HG02885 (cell line): ENCODE measurements at regions not wholly inside any gene's neighbourhood (a gene's known extent, or its start where the extent isn't known, plus 50 kb on each side); places are given as distances from the start of the nearest gene placed in this dataset.
A peak's percentile ranks its signal among the peaks of the same experiment; 100 is the strongest.
"Not testable (repeated sequence)": the region's sequence is repeated elsewhere in the genome, so short reads cannot be mapped to it uniquely, and the experiment has no call there.

Source experiments
- ATAC-seq: cut with Tn5 transposase; IDR thresholded peaks from one replicate; pipeline ENCODE4 v1.9.1; 2021; ENCODE audit warnings: mild to moderate bottlenecking; ENCODE audit not compliant: unreplicated experiment, poor library complexity

DNA sequence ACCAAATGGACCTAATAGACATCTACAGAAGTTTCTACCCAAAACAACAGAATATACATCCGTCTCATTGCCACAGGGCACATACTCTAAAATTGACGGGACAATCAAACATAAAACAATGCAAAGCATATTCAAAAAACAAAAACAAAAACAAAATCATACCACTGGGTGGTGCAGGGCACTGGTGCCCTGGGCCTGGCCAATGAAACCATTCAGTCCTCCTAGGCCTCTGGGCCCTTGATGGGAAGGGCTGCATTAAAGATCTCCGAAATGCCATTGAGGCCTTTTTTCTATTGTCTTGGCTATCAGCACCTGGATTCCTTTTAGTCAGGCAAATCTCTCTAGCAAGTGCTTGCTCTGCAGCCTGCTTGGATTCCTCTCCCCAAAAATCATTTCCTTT lies 213.9 kb upstream of the ZCCHC13 start:
- ATAC-seq: no peak

DNA sequence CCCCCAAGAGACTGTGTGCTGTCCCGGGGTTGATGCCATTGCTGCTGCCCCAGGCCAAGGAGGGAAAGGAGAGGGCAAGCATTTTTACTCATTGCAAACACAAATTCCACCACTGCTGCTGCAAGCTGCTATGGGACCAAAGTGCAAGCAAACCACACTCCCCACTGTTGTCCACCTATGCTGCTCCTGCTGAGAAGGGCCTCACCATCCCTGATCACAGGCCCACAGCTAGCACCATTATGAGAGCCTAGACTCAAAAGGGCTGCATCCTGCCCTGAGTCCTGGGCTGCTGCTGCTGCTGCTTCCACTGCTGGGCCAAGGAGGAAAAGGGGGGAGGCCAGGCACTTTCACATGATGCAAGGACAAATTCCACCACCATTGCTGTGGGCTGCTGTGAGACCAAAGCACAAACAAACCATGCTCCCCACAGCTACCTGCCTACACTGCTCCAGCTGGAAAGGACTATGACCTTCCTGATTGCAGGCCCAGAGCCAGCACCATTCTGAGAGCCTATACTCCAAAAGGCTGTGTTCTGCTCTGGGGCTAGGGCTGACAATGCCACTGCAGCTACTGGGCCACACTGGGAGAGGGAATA lies 218.2 kb upstream of the ZCCHC13 start:
- ATAC-seq: no peak

DNA sequence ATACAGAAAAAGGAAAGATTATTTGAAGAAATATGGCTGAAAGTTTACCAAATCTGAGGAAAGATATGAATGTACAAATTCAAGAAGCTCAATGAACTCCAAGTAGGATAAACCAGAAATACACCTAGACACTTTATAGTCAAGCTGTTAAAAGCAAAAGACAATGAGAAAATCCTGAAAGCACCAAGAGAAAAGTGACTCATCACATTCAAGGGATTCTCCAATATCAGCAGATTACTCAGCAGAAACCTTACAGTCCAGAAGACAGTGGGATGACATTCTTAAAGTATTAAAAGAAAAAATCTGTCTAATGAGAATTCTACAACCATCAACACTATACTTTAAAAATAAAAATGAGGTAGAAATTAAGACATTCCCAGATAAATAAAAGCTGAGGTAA lies 223.8 kb upstream of the ZCCHC13 start:
- no peak for ATAC-seq

DNA sequence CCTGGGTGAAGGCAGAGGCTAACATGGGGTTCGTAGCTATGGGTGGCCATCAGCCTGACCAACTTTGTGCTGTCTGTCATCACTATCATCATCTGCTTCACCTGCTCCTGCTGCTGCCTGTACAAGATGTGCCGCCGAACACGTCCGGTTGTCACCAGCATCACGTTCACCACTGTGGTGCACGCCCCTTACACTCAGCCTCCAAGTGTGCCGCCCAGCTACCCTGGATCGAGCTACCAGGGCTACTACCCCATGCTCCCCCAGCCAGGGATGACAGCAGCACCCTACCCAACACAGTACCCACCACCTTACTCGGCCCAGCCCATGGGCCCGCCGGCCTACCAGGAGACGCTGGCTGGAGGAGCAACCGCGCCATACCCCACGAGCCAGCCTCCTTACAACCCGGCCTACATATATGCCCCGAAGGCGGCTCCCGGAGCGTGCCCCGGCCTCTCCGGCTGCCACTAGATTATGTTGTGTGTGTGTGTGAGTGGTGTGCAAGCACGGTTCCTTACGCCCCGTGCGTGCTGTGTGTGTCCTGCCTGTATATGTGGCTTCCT lies 213.4 kb upstream of the XIST start:
- no peak for ATAC-seq

DNA sequence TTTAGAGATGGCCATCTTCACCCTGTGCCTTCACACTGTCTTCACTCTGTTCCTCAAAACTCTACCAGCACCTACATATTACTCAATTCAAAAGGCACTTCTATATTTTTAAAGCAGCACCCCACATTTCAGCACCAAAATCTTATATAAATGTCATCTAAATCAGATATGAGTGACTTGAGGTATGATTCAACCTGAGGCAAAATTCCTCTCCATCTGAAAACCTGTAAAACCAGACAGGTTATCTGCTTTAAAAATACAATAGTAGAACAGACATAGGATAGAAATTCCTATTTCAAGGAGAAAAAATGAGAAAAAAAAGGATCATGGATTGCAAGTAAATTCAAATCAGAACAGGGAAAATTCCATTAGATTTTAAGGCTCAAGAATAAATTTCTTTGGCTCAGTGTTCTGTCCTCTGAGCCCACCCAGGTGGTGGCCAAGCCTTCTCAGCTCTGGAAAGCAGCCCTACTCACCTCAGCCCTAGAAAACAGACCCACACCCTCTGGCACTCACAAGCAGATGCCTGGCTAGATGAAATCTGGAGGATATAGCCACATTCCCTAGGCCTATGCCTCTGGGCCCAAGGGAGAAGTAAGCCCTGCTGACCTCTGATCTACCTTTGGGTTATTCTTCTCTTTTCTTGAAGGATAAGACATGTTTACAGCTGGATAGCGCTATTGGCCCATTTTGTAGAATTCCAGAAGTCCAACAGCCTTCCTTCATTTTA lies 211.1 kb upstream of the XIST start:
- ATAC-seq: no peak

DNA sequence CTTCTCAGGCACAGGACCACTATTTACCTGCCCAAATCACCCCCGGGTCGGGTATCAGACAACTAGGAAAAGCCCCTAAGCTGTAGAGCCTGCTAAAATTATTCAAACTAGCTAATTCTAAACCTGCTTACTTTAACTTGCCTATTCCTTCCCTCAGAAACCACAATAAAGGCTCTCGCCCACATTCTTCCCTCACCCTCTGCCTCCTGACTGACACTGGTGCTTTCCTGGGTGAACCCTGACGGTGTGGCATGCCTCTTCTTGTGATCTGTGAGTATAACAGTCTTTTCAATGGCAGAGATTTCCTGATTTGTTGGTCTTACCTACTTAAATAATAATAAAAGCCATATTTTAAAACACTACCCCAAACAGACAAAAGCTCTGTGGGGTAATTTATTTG lies 209.4 kb upstream of the XIST start:
- ATAC-seq: no peak

DNA sequence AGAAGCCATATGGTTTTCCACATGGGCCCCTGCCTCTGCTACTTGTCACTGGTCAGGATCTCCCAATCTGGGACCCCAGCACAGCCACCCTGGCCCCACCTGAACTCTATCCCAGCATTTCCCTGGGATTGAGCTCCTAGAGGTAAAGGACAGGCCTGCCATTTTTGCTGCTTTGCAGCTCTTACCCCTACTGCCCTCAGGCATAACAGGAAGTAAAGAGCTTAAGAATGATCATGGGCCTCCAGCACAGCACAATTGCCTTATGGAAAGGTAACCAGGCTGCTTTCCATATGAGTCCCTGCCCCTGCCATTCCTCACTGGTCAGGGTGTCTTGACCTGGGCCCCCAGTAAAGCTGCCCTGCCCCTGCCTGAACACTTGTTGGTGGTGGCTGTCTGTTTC lies 196.6 kb upstream of the XIST start:
- ATAC-seq: no peak

DNA sequence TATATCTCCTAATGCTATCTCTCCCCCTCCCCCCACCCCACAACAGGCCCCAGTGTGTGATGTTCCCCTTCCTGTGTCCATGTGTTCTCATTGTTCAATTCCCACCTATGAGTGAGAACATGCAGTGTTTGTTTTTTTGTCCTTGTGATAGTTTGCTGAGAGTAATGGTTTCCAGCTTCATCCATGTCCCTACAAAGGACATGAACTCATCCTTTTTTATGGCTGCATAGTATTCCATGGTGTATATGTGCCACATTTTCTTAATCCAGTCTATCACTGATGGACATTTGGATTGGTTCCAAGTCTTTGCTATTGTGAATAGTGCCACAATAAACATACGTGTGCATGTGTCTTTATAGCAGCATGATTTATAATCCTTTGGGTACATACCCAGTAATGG lies 181.6 kb upstream of the XIST start:
- not testable (repeated sequence) for ATAC-seq

DNA sequence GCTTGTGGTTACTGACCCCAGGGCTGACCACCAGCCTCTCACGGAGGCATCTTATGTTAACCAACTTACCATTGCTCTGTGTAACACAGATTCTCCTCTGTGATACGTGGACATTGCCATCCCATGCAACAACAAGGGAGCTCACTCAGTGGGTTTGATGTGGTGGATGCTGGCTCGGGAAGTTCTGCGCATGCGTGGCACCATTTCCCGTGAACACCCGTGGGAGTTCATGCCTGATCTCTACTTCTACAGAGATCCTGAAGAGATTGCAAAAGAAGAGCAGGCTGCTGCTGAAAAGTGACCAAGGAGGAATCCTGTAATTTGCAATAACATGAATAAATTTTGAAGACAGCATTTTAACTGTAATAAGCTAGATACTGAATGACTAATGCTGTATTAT lies 179.0 kb upstream of the XIST start:
- not testable (repeated sequence) for ATAC-seq

DNA sequence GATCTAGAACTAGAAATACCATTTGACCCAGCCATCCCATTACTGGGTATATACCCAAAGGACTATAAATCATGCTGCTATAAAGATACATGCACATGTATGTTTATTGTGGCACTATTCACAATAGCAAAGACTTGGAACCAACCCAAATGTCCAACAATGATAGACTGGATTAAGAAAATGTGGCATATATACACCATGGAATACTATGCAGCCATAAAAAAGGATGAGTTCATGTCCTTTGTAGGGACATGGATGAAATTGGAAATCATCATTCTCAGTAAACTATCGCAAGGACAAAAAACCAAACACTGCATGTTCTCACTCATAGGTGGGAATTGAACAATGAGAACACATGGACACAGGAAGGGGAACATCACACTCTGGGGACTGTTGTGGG lies 178.3 kb upstream of the XIST start:
- not testable (repeated sequence) for ATAC-seq

DNA sequence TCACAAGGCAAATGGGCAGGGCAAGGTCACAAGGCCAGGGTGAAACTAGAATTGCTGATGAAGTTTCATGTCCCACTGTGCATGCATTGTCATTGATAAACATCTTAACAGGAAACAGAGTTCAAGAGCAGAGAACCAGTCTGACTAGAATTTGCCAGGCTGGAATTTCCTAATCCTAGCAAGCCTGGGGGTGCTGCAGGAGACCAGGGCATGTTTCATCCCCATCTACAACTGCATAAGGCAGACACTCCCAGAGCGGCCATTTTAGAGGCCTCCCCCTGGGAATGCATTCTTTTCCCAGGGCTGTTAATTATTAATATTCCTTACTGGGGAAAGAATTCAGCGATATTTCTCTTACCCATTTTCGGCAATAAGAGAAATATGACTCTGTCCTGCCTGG lies 172.6 kb upstream of the XIST start:
- not testable (repeated sequence) for ATAC-seq

DNA sequence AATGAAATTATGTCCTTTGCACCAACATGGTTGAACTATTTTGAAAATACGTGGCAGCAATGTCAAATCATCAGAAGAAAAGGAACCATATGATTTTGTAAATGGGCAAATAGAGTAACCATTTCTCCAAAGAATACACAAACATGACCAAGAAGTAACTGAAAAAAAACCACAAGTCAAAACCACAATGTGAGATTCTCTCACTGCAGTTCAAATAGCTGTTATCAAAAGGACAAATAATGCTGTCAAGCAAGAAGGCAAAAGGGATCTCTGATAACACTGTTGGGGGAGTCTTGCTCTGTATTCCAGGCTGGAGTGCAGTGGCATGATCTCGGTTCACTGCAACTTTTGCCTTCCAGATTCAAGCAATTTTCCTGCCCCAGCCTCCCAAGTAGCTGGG lies 170.7 kb upstream of the XIST start:
- no peak for ATAC-seq

DNA sequence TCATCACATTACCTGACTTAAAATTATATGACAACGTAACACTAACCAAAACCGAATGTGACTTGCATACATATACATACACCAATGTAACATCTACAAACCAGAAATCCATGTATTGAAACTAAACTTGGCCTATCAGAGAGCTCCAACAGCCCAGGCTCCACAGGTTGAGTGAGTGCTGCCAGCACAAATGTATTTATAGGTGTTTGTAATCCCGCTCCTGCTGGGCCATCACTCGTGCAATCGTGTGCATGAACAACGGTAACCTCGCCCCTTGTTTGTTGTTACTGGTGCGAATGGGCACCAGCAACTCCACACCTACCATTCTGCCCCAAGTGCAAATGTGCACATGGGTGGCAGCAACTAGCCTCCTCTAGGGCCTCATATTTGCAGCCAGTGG lies 165.7 kb upstream of the XIST start:
- no peak for ATAC-seq

DNA sequence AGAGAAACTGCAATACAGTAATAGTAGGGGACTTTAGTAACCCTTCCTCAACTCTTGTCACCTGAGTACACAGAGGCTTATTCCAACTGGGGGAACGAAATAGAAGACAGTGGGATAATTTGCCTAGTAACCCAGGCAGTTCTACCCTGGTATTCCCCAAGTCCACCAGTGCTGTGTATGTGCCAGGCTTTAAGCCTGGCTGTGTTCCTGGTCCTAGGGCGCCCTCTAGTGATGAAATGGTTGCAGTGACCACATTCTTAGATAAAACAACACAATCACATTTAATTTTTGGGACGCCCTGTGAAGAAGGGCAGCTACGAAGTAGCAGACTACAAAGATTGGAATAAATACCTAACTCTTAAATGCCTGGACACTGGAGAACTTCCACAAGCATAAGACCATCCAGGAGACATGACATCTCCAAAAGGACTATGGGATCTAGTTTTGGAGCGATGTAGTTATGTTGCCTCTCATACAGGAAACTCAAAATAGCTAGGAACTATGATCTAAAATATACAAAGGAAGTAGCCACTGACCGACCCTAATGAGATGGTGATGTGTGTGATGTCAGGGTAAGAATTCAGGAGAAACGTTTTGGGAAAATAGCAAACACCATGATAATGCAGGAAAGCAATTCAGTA lies 163.0 kb upstream of the XIST start:
- ATAC-seq: peak; percentile 97

DNA sequence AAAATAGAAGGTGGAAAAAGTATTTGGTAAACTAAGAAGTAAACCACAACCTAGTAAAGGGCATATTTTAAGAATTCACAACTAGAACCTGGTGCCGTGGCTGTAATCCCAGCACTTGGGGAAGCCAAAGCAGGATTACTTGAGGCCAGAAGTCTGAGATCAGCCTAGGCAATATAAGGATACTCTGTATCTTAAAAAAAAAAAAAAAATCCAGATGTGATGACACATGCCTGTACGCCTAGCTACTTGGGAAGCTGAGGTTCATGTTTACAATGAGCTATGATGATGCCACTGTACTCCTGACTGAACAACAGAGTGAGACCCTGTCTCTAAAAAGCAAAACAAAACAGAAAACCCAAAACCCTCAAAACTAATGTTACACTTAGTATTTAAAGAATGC lies 156.5 kb upstream of the XIST start:
- no peak for ATAC-seq

DNA sequence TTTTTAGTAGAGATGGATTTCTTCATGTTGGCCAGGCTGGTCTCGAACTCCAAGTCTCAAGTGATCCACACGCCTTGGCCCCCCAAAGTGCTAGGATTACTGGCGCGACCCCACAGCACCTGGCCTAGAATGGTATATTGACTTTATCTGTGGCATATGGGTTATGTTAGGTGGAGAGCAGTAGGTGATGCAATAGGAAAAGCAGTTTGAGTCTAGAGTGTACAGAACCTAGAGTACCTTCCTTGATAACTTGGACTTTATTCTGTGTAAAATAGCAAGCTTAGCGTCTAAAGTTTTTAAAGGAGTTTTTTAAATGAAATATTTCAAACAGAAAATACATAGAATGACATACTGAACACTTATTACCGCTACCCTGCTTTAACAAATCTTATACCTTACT lies 139.5 kb upstream of the XIST start:
- no peak for ATAC-seq

DNA sequence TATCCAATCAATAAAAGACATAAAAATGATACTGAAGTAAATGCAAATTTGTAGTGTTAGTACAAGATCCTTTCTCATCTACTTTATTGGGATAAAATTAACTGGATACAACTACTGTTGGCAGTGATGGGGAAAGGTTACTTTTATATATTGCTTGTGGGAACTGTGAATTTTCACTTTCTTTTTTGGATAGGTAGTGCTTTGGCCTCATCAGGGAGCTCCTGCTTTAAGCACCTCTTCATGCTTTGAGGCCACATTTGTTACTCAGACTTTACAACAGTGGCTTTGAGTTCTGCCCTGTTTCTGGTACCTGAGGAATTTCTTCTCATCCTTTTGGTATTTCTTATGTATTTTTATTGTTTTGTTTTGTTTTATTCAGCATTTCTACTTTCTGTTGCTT lies 134.7 kb upstream of the XIST start:
- ATAC-seq: no peak

DNA sequence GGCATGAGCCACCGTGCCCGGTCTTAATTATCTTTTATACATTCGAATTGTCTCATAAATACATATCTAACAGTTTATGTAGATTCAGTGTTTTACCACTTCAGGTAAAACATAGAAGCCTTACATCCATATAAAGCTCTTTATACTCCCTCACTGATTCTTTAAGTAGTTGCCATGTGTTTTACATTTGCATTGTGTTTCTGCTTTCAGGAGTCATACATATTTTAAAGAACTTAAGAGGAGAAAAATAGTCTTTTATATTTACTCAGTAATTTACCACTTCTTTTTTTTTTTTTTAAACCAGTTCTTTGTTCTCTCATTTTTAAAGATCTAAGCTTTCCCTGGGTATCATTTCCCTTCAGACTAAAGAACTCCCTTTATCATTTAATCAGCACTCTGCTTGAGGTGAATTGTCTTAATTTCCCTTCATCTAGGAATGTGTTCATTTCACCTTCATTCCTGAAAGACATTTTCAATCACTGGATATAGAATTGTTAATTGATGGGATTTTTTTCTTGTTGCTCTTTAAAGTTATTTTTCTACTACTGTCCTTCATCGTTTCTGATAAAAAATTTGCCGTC lies 127.1 kb upstream of the XIST start:
- no peak for ATAC-seq

DNA sequence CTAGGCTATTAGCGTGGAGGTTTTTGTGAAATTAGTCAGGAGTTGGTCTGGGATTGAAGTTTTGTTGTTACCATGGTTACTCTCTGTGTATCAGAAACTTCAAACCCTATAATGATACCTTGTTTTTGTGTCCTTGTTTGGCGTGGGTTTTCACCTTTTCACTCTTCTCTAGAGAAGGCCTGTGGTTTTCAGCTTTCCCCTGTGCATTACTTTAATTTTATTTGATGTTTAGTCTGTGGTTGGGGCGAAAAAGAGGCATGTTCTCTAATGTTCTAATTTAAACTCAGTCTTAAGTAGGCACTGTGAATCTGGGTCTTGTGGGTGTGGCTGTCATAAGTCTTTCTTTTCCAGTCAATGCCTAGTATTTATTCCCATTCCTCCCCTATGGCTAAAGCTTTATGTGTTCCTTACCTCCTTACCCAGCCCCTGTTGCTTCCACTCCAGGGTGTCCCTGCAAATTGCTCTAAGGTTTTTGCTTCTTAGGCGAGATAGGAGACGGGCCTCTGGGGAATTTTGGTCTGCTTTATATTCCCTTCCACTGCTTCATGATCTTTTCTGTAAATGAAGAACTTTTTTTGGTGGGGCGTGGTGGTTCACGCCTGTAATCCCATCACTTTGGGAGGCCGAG lies 125.1 kb upstream of the XIST start:
- ATAC-seq: peak; percentile 93

DNA sequence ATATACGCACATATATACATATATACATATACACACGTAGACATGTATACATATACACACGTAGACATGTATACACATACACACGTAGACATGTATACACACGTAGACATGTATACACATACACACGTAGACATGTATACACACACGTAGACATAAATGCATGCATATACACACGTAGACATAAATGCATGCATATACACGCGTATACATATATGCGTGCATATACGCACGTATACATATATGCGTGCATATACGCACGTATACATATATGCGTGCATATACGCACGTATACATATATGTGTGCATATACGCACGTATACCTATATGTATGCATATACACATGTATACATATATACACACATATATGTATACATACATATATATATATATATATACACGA lies 114.9 kb upstream of the XIST start:
- ATAC-seq: not testable (repeated sequence)

DNA sequence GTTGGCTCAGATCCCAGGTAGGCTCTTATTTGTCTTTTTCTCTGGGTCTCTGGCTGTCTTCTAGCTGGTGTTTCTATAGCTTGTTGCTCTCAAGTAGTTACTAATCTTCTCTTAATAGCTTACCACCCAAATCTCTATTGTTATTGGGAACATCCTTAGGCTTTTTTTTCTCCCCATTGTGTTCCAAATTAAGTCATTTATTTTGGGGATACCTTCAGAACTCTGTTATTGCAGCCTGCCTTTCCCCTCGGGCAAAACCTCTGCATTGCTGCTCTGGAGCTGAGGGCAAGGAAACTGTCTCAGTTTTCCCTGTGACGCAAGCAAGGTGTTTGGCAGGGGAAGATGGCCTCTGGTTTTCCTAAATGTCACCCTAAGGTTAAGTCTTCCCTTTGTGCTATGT lies 113.3 kb upstream of the XIST start:
- no peak for ATAC-seq
